B cell (primary cell): ENCODE measurements at regions not wholly inside any gene's neighbourhood (a gene's known extent, or its start where the extent isn't known, plus 50 kb on each side); places are given as distances from the start of the nearest gene placed in this dataset.

Experiments used
- ATAC-seq: fragments of 200-7000 bp; cut with Tn5 transposase; one replicate; pipeline ENCODE4 v1.10.0; 2021; ENCODE audit warnings: low read depth, mild to moderate bottlenecking, moderate number of reproducible peaks, moderate library complexity
- CTCF ChIA-PET: fragments of 350-600 bp; sonication (Branson Sonifier 250); formaldehyde crosslinking; loops from one replicate; lab custom pipeline; 2021; ENCODE audit warnings: antibody characterized with exemption, inconsistent platforms; lab: Charles Lee
- POLR2A ChIA-PET: fragments of 350-600 bp; sonication (Branson Sonifier 250); formaldehyde crosslinking; loops from one replicate; lab custom pipeline; 2021; ENCODE audit warnings: antibody characterized with exemption; lab: Charles Lee
- DNase-seq: peaks from one replicate; pipeline ENCODE4 v3.0.0; 2013
- H2AFZ ChIP-seq: 2 replicates; pipeline ENCODE4 v1.6.1; 2012; ENCODE audit warnings: mild to moderate bottlenecking, low read depth, low read length; ENCODE audit not compliant: insufficient read depth, poor library complexity, severe bottlenecking
- H3K27ac ChIP-seq, 2 donors: 1 replicate in 1 of 2; 2 replicates in 1 of 2; pipeline ENCODE4 v1.5.1; 2012 to 2013; ENCODE audit warnings: low read length in 2 of 2, mild to moderate bottlenecking in 2 of 2, moderate library complexity in 1 of 2
- H3K27me3 ChIP-seq, 4 experiments: fragments of 200-600 bp in 1 of 4; sonication (generic) in 1 of 4; replicated peaks in 1 of 4; 1 replicate in 2 of 4; 2 replicates in 2 of 4; pipeline versions ENCODE4 v1.6.1 to v1.7.0; 2013 to 2016; ENCODE audit warnings: low read length in 3 of 4, mild to moderate bottlenecking in 2 of 4, mixed read lengths in 1 of 4, moderate library complexity in 1 of 4; ENCODE audit not compliant: insufficient read depth in 4 of 4, control insufficient read depth in 3 of 4; ENCODE audit errors: control extremely low read depth in 1 of 4
- H3K36me3 ChIP-seq, 2 experiments: replicated peaks in 1 of 2; 1 replicate in 1 of 2; 2 replicates in 1 of 2; pipeline versions ENCODE4 v1.6.1 to v1.7.1; 2013; ENCODE audit warnings: low read length in 1 of 2; ENCODE audit not compliant: insufficient read depth in 2 of 2, control insufficient read depth in 1 of 2; ENCODE audit errors: control extremely low read depth in 1 of 2, extremely low read depth in 1 of 2
- H3K4me1 ChIP-seq, 2 donors: fragments of 200-600 bp in 1 of 2; sonication (generic) in 1 of 2; 1 replicate in 1 of 2; 2 replicates in 1 of 2; pipeline versions ENCODE4 v1.5.1 to v1.6.1; 2013 to 2017; ENCODE audit warnings: low read length in 2 of 2; ENCODE audit not compliant: control insufficient read depth in 2 of 2, insufficient read depth in 2 of 2
- H3K4me2 ChIP-seq: replicated peaks from 2 replicates; pipeline ENCODE3; 2012; ENCODE audit warnings: mild to moderate bottlenecking, low read depth, low read length; ENCODE audit not compliant: poor library complexity, severe bottlenecking
- H3K4me3 ChIP-seq, 5 experiments: fragments of 200-600 bp in 1 of 5; sonication (generic) in 1 of 5; 1 replicate in 3 of 5; 2 replicates in 2 of 5; pipeline versions ENCODE4 v1.5.1 to v1.7.0; 2011 to 2016; ENCODE audit warnings: low read length in 4 of 5, mild to moderate bottlenecking in 4 of 5, low read depth in 2 of 5, control low read depth in 1 of 5, moderate library complexity in 1 of 5; ENCODE audit not compliant: insufficient read depth in 1 of 5; ENCODE audit errors: control extremely low read depth in 1 of 5, extremely low read depth in 1 of 5
- H3K79me2 ChIP-seq: fragments of 200-600 bp; sonication (generic); one replicate; pipeline ENCODE4 v1.6.0; 2016; ENCODE audit warnings: low read length; ENCODE audit not compliant: control insufficient read depth, insufficient read depth
- H3K9ac ChIP-seq: fragments of 200-600 bp; sonication (generic); 2 replicates; pipeline ENCODE4 v1.6.1; 2017; ENCODE audit warnings: mild to moderate bottlenecking, low read length, moderate library complexity
- H3K9me3 ChIP-seq, 3 donors: one replicate each; pipeline versions ENCODE4 v1.6.1 to v1.7.1; 2013; ENCODE audit warnings: low read length in 2 of 3; ENCODE audit not compliant: control insufficient read depth in 2 of 3, insufficient read depth in 1 of 3; ENCODE audit errors: control extremely low read depth in 1 of 3
- H4K20me1 ChIP-seq: 2 replicates; pipeline ENCODE4 v1.6.0; 2012; ENCODE audit warnings: mild to moderate bottlenecking, low read length; ENCODE audit not compliant: insufficient read depth, control insufficient read depth, poor library complexity, severe bottlenecking
- H3K27ac Mint-ChIP-seq: one replicate; pipeline ENCODE4 v1.8.0; 2021; ENCODE audit warnings: mixed read lengths
- H3K27me3 Mint-ChIP-seq: one replicate; pipeline ENCODE4 v1.8.0; 2021; ENCODE audit warnings: mixed read lengths
- H3K4me1 Mint-ChIP-seq: one replicate; pipeline ENCODE4 v1.8.0; 2021; ENCODE audit warnings: mixed read lengths
- H3K4me3 Mint-ChIP-seq: one replicate; pipeline ENCODE4 v1.8.0; 2021; ENCODE audit warnings: mixed read lengths
- H3K9me3 Mint-ChIP-seq: one replicate; pipeline ENCODE4 v1.8.0; 2022; ENCODE audit warnings: mixed read lengths; ENCODE audit not compliant: insufficient read depth
- CTCF ChIP-seq: fragments of 200-600 bp; IDR thresholded peaks from one replicate; pipeline ENCODE4 v1.8.0; 2022; ENCODE audit warnings: antibody characterized with exemption, mild to moderate bottlenecking
- EZH2 ChIP-seq: IDR thresholded peaks from 2 replicates; pipeline ENCODE4 v1.6.1; 2012; ENCODE audit warnings: borderline replicate concordance, low read depth, mild to moderate bottlenecking, moderate library complexity, low read length; ENCODE audit not compliant: insufficient read depth, poor library complexity, severe bottlenecking
- WGBS: methylation state at CpG from one replicate; pipeline ENCODE4 v1.1.5; 2013; ENCODE audit warnings: missing lambda C conversion rate; ENCODE audit not compliant: insufficient coverage; 5-methylcytosine and 5-hydroxymethylcytosine counted together
- intact Hi-C: fragments of 100-400 bp; cut with micrococcal nuclease; formaldehyde crosslinking; loops from one replicate; pipeline ENCODE4 v1.10.0; 2022

- Histone ChIP-seq H3K79me2 (no peaks in the 10 kb centered on the region), H4K20me1 (no peaks in the 10 kb centered on the region), H3K4me3 (no peak overlapping the region), H3K4me1 (no peaks in the 10 kb centered on the region), H3K27me3 (no peaks in the 10 kb centered on the region), H3K9ac (no peak overlapping the region), H3K9me3 (no peaks in the 10 kb centered on the region), H3K4me2 (no peak overlapping the region), H3K36me3 (no peaks in the 10 kb centered on the region), H3K27ac (no peak overlapping the region), H2AFZ (no peak overlapping the region)
- no peak overlapping the region for H3K27ac Mint-ChIP-seq
- no peaks in the 10 kb centered on the region for H3K27me3 Mint-ChIP-seq
- ATAC-seq, result no peak
- ChIA-PET CTCF (no interaction called here), POLR2A (no interaction called here)
- intact Hi-C loops, result no loop called here
- no peak overlapping the region for H3K4me3 Mint-ChIP-seq
- H3K9me3 Mint-ChIP-seq, result peaks cover under 1% of the 10 kb centered on the region
- 9% methylated on average over 4 of the region's 6 CpGs for WGBS
- H3K4me1 Mint-ChIP-seq, result no peaks in the 10 kb centered on the region
- no peak for DNase-seq
- TF ChIP-seq CTCF, result no peak
- no peak for TF ChIP-seq EZH2
These were observed 209.8 kb upstream of the FLRT2 start for GRCh38 chr14:85319998-85320630.

DNA sequence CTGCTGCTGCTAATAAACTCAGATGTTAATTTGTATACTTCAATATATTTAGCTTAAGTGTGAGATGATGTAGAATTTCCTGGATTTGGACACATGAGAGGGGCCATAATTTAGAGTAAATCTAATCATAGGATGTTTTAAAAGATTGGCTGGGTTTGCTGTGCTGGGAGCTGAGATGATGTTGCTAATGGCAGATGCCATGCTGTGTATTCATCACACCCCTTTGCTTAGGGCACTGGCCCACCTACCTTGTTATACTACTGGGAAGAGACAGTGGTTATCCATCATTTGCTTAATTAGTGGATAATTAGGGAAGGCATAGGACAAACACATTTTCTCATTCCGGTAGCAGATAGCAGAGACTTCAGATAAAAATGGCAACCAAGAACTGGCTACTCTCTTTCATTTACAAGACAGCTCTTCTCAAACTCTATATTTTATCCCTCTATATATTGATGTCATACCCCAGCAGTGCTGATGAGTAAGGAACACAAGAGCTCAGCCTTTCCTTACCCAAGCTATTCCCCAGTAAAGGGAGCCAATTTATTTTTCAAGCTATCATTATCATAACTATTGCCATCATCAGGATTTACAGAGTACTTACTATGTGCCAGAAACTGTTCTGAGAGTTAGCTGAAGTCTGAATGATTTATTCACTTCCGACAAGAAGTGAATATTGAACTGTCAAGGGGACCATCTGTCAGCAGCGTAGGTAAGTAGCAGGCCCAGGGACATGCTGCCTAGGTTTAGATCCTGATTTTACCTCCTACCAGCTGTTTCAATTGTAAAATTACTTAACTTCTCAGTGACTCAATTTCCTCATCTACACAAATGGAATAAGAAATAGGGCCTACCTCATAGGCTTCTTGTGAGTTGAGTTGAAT, 204.6 kb upstream of the FLRT2 start:
- H3K79me2 ChIP-seq, result no peaks in the 10 kb centered on the region
- H2AFZ ChIP-seq, result no peak overlapping the region
- H3K27ac ChIP-seq, result no peak overlapping the region
- H3K4me2 ChIP-seq, result no peak overlapping the region
- Mint-ChIP-seq H3K27me3 (no peaks in the 10 kb centered on the region), H3K4me1 (no peaks in the 10 kb centered on the region), H3K4me3 (no peak overlapping the region), H3K27ac (no peak overlapping the region), H3K9me3 (no peaks in the 10 kb centered on the region)
- H3K27me3 ChIP-seq, result no peaks in the 10 kb centered on the region
- no peak for ATAC-seq
- TF ChIP-seq EZH2, result no peak
- no peak for TF ChIP-seq CTCF
- DNase-seq, result no peak
- H4K20me1 ChIP-seq, result no peaks in the 10 kb centered on the region
- H3K9ac ChIP-seq, result no peak overlapping the region
- H3K4me3 ChIP-seq, result no peak overlapping the region
- no peaks in the 10 kb centered on the region for H3K36me3 ChIP-seq
- POLR2A ChIA-PET, result no interaction called here
- WGBS, result no CpG with 5 or more reads among the region's 3 CpGs
- CTCF ChIA-PET, result no interaction called here
- no peaks in the 10 kb centered on the region for H3K9me3 ChIP-seq
- intact Hi-C loops, result no loop called here
- no peaks in the 10 kb centered on the region for H3K4me1 ChIP-seq
